SK-N-SH (cell line): ENCODE measurements at regions not wholly inside any gene's neighbourhood (a gene's known extent, or its start where the extent isn't known, plus 50 kb on each side); places are given as distances from the start of the nearest gene placed in this dataset.

ENCODE experiments used
- CTCF ChIA-PET: fragments of 300-600, 350-600 bp; formaldehyde crosslinking; extraction: SDS; loops from one replicate; lab custom pipeline; 2021; lab: Yijun Ruan, JAX
- POLR2A ChIA-PET: fragments of 350-600 bp; sonication (Branson Sonifier 250); formaldehyde crosslinking; extraction: SDS; loops from one replicate; lab custom pipeline; 2020; ENCODE audit warnings: antibody characterized with exemption, inconsistent platforms; lab: Yijun Ruan, JAX
- DNase-seq: peaks from one replicate; pipeline ENCODE4 v3.0.0; 2012
- H2AFZ ChIP-seq: fragments of 200-600 bp; sonication (generic); 2 replicates; pipeline ENCODE4 v1.8.1; 2016; ENCODE audit warnings: antibody characterized with exemption, mild to moderate bottlenecking, low read depth
- H3F3A ChIP-seq: fragments of 200-600 bp; sonication (generic); replicated peaks from 2 replicates; pipeline ENCODE3; 2016; ENCODE audit warnings: antibody characterized with exemption, mild to moderate bottlenecking; ENCODE audit not compliant: insufficient read depth
- H3K27ac ChIP-seq, 2 experiments: fragments of 200-500 bp in 1 of 2; fragments of 200-600 bp in 1 of 2; sonication (Bioruptor generic) in 1 of 2; sonication (generic), shearing (Covaris generic) in 1 of 2; 2 replicates each; pipeline versions ENCODE4 v1.5.1 to v1.6.1; 2014 to 2016; ENCODE audit warnings: low read depth in 2 of 2, inconsistent platforms in 1 of 2, low read length in 1 of 2, mild to moderate bottlenecking in 1 of 2, mixed read lengths in 1 of 2
- H3K27me3 ChIP-seq: fragments of 200-600 bp; sonication (generic), shearing (Covaris generic); 2 replicates; pipeline ENCODE4 v1.6.1; 2016; ENCODE audit warnings: mixed run types; ENCODE audit not compliant: insufficient read depth
- H3K36me3 ChIP-seq, 2 experiments: fragments of 200-500 bp in 1 of 2; fragments of 200-600 bp in 1 of 2; sonication (Bioruptor generic) in 1 of 2; sonication (generic) in 1 of 2; replicated peaks in 1 of 2; 2 replicates each; pipeline versions ENCODE3 to v1.5.1; 2014 to 2016; ENCODE audit warnings: low read length in 1 of 2, mild to moderate bottlenecking in 1 of 2; ENCODE audit not compliant: insufficient read depth in 2 of 2, control insufficient read depth in 1 of 2
- H3K4me1 ChIP-seq, 2 experiments: fragments of 200-500 bp in 1 of 2; fragments of 200-600 bp in 1 of 2; sonication (Bioruptor generic) in 1 of 2; sonication (generic), shearing (Covaris generic) in 1 of 2; 2 replicates each; pipeline versions ENCODE4 v1.5.1 to v1.6.1; 2014 to 2016; ENCODE audit warnings: low read depth in 1 of 2, low read length in 1 of 2, mixed run types in 1 of 2; ENCODE audit not compliant: insufficient read depth in 2 of 2, control insufficient read depth in 1 of 2
- H3K4me2 ChIP-seq: fragments of 200-600 bp; sonication (generic), shearing (Covaris generic); 2 replicates; pipeline ENCODE4 v1.6.1; 2017; ENCODE audit warnings: mixed run types
- H3K4me3 ChIP-seq, 2 experiments: fragments of 200-500 bp in 1 of 2; fragments of 200-600 bp in 1 of 2; sonication (Bioruptor generic) in 1 of 2; sonication (generic), shearing (Covaris generic) in 1 of 2; 2 replicates each; pipeline versions ENCODE4 v1.5.1 to v1.8.1; 2014 to 2016; ENCODE audit warnings: low read depth in 2 of 2, inconsistent platforms in 1 of 2, low read length in 1 of 2, mild to moderate bottlenecking in 1 of 2, mixed read lengths in 1 of 2, moderate library complexity in 1 of 2
- H3K79me2 ChIP-seq: fragments of 200-600 bp; sonication (generic); 2 replicates; pipeline ENCODE4 v1.8.1; 2017; ENCODE audit warnings: mild to moderate bottlenecking; ENCODE audit not compliant: insufficient read depth
- H3K9ac ChIP-seq: fragments of 200-600 bp; sonication (generic); 2 replicates; pipeline ENCODE4 v1.6.1; 2017; ENCODE audit warnings: mixed run types
- H3K9me2 ChIP-seq: fragments of 200-600 bp; sonication (generic); 2 replicates; pipeline ENCODE4 v1.6.1; 2017; ENCODE audit warnings: mixed run types
- H3K9me3 ChIP-seq: fragments of 200-600 bp; sonication (generic); 2 replicates; pipeline ENCODE4 v1.6.1; 2017; ENCODE audit warnings: mixed run types, mild to moderate bottlenecking, moderate library complexity
- H4K20me1 ChIP-seq: fragments of 200-600 bp; sonication (generic); 2 replicates; pipeline ENCODE4 v1.6.1; 2017; ENCODE audit warnings: mild to moderate bottlenecking, mixed run types; ENCODE audit not compliant: insufficient read depth
- FOSL2 ChIP-seq: IDR thresholded peaks from 2 replicates; pipeline ENCODE4 v1.4.0; 2012; ENCODE audit warnings: low read depth, mild to moderate bottlenecking, moderate library complexity, borderline replicate concordance
- FOXM1 ChIP-seq: IDR thresholded peaks from 2 replicates; pipeline ENCODE4 v1.4.0; 2012; ENCODE audit warnings: low read depth, mild to moderate bottlenecking
- GATA2 ChIP-seq: sonication (generic); formaldehyde crosslinking; IDR thresholded peaks from 2 replicates; pipeline ENCODE4 v1.5.0; 2020; ENCODE audit warnings: mild to moderate bottlenecking, missing genetic modification reagents
- IRF3 ChIP-seq: fragments of 150-350 bp; IDR thresholded peaks from 2 replicates; pipeline ENCODE4 v1.6.1; 2016; ENCODE audit warnings: mild to moderate bottlenecking, low read depth, low read length
- MXI1 ChIP-seq: IDR thresholded peaks from 2 replicates; pipeline ENCODE4 v1.6.1; 2012; ENCODE audit warnings: mild to moderate bottlenecking, low read depth, low read length, improper control_type of control experiment
- NFIC ChIP-seq: IDR thresholded peaks from 2 replicates; pipeline ENCODE4 v1.4.0; 2012; ENCODE audit warnings: borderline replicate concordance
- RFX5 ChIP-seq: IDR thresholded peaks from 2 replicates; pipeline ENCODE4 v1.6.1; 2012; ENCODE audit warnings: mild to moderate bottlenecking, improper control_type of control experiment, low read length
- TAF1 ChIP-seq: IDR thresholded peaks from 2 replicates; pipeline ENCODE4 v1.6.1; 2012; ENCODE audit warnings: low read depth, mild to moderate bottlenecking, low read length, moderate library complexity, borderline replicate concordance
- TEAD4 ChIP-seq: IDR thresholded peaks from 2 replicates; pipeline ENCODE4 v1.4.0; 2012; ENCODE audit warnings: mild to moderate bottlenecking, borderline replicate concordance; ENCODE audit not compliant: insufficient read depth
- WGBS: methylation state at CpG from one replicate; pipeline ENCODE4 v1.1.6; 2017; ENCODE audit warnings: low lambda C conversion rate; 5-methylcytosine and 5-hydroxymethylcytosine counted together
- TF ChIP-seq, protein P1 (sequence below): IDR thresholded peaks from 2 replicates; pipeline ENCODE4 v1.4.0; 2012; ENCODE audit warnings: low read depth, borderline replicate concordance
- TF ChIP-seq, protein P2 (sequence below): IDR thresholded peaks from 2 replicates; pipeline ENCODE4; 2012
- TF ChIP-seq, protein P3 (sequence below): IDR thresholded peaks from 2 replicates; pipeline ENCODE4 v1.4.0; 2012; ENCODE audit warnings: low read depth
- TF ChIP-seq, protein P4 (sequence below): fragments of 150-350 bp; IDR thresholded peaks from 2 replicates; pipeline ENCODE4 v1.6.1; 2017; ENCODE audit warnings: antibody characterized with exemption, low read length, low read depth, borderline replicate concordance

- no peak for TF ChIP-seq NFIC
- TF ChIP-seq GATA2 (CRISPR knock-in tag), result no peak
- TF ChIP-seq FOXM1, result no peak
- TF ChIP-seq, protein P1, sequence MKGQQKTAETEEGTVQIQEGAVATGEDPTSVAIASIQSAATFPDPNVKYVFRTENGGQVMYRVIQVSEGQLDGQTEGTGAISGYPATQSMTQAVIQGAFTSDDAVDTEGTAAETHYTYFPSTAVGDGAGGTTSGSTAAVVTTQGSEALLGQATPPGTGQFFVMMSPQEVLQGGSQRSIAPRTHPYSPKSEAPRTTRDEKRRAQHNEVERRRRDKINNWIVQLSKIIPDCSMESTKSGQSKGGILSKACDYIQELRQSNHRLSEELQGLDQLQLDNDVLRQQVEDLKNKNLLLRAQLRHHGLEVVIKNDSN, result no peak
- no peak for TF ChIP-seq MXI1
- no peak for TF ChIP-seq FOSL2
Observed at GRCh38 chr12:18905134-18905533, 167.2 kb downstream of the CAPZA3 start (continued).

- no peak for TF ChIP-seq GATA2 (CRISPR knock-in tag)
- TF ChIP-seq, protein P2, sequence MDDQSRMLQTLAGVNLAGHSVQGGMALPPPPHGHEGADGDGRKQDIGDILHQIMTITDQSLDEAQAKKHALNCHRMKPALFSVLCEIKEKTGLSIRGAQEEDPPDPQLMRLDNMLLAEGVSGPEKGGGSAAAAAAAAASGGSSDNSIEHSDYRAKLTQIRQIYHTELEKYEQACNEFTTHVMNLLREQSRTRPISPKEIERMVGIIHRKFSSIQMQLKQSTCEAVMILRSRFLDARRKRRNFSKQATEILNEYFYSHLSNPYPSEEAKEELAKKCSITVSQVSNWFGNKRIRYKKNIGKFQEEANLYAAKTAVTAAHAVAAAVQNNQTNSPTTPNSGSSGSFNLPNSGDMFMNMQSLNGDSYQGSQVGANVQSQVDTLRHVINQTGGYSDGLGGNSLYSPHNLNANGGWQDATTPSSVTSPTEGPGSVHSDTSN, result no peak
- TF ChIP-seq TAF1, result no peak
- TF ChIP-seq, protein P3, sequence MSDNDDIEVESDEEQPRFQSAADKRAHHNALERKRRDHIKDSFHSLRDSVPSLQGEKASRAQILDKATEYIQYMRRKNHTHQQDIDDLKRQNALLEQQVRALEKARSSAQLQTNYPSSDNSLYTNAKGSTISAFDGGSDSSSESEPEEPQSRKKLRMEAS, result no peak
- TF ChIP-seq RFX5, result no peak
- TF ChIP-seq IRF3, result no peak
- TF ChIP-seq TEAD4, result no peak
- TF ChIP-seq, protein P4, sequence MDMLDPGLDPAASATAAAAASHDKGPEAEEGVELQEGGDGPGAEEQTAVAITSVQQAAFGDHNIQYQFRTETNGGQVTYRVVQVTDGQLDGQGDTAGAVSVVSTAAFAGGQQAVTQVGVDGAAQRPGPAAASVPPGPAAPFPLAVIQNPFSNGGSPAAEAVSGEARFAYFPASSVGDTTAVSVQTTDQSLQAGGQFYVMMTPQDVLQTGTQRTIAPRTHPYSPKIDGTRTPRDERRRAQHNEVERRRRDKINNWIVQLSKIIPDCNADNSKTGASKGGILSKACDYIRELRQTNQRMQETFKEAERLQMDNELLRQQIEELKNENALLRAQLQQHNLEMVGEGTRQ, result no peak
- no peak for TF ChIP-seq FOSL2
- TF ChIP-seq, all 33 proteins: peak for 0
- 73% methylated on average over 1 of the region's 1 CpG for WGBS
- CTCF ChIA-PET, result interaction anchor here (0.7 kb wide), 1 partner anchor 280 kb away, joined by 3 read pairs; no protein-coding TSS in a partner anchor
Observed at GRCh38 chr12:18906395-18906794, 168.5 kb downstream of the CAPZA3 start.

More at GRCh38 chr12:18906395-18906794, 168.5 kb downstream of the CAPZA3 start:
- no peaks in the 10 kb centered on the region for H3K9me3 ChIP-seq
- H3K9ac ChIP-seq, result no peak overlapping the region
- POLR2A ChIA-PET, result no interaction called here
- H3K27me3 ChIP-seq, result no peaks in the 10 kb centered on the region
- no peaks in the 10 kb centered on the region for H3K9me2 ChIP-seq
- no peaks in the 10 kb centered on the region for H3K79me2 ChIP-seq
- H3K4me2 ChIP-seq, result no peak overlapping the region
- no peaks in the 10 kb centered on the region for H3K4me1 ChIP-seq
- H2AFZ ChIP-seq, result no peak overlapping the region
- DNase-seq, result no peak
- H4K20me1 ChIP-seq, result no peaks in the 10 kb centered on the region
- no peaks in the 10 kb centered on the region for H3K36me3 ChIP-seq
- H3K27ac ChIP-seq, result no peak overlapping the region
- no peak overlapping the region for H3K4me3 ChIP-seq
- H3F3A ChIP-seq, result no peaks in the 10 kb centered on the region
